ENCODE measurements at regions not wholly inside any gene's neighbourhood (a gene's known extent, or its start where the extent isn't known, plus 50 kb on each side); places are given as distances from the start of the nearest gene placed in this dataset.
"Not testable (repeated sequence)": the region's sequence is repeated elsewhere in the genome, so short reads cannot be mapped to it uniquely, and the experiment has no call there.

GRCh38 chr4:189207872-189208271, 732.8 kb upstream of the FRG1 start:
- DNase-seq: no peak

- DNase-seq: no peak
These were observed 725.1 kb upstream of the FRG1 start for GRCh38 chr4:189215574-189215973.

DNA sequence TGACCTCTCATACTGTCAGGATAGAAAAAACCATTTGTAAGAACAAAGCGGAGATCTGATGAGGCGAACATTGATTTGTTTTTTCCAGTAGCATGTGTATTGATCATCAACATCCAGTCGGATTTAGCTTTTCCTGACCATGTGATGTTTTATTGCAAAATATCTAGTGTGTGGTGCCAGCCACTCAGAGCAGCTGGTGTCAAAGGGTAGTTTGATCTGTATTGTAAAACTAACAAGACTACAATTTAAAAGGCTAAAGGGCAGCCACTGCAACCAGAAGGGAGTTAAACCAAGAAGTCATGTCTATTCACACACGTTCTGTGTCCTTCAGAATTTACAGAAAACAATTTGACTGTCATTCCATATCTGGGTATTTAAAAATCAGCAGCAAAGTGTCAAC, 719.0 kb upstream of the FRG1 start:
- DNase-seq: no peak

- no peak for DNase-seq
These were observed 711.9 kb upstream of the FRG1 start for GRCh38 chr4:189228726-189229125.

GRCh38 chr4:189232274-189232673, 708.4 kb upstream of the FRG1 start:
- DNase-seq: no peak

DNA sequence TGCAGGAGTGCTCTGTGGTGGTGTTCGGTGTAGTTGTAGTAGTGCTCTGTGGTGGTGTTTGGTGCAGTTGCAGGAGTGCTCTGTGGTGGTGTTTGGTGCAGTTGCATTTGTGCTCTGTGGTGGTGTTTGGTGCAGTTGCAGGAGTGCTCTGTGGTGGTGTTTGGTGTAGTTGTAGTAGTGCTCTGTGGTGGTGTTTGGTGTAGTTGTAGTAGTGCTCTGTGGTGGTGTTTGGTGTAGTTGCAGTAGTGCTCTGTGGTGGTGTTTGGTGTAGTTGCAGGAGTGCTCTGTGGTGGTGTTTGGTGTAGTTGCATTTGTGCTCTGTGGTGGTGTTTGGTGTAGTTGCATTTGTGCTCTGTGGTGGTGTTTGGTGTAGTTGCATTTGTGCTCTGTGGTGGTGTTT, 706.9 kb upstream of the FRG1 start:
- not testable (repeated sequence) for DNase-seq

DNA sequence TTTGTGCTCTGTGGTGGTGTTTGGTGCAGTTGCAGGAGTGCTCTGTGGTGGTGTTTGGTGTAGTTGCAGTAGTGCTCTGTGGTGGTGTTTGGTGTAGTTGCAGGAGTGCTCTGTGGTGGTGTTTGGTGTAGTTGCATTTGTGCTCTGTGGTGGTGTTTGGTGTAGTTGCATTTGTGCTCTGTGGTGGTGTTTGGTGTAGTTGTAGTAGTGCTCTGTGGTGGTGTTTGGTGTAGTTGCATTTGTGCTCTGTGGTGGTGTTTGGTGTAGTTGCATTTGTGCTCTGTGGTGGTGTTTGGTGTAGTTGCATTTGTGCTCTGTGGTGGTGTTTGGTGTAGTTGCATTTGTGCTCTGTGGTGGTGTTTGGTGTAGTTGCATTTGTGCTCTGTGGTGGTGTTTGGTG, 705.7 kb upstream of the FRG1 start:
- DNase-seq: not testable (repeated sequence)

- no peak for DNase-seq
These were observed 705.1 kb upstream of the FRG1 start for GRCh38 chr4:189235599-189235998.

GRCh38 chr4:189236321-189236720, 704.4 kb upstream of the FRG1 start:
- DNase-seq: not testable (repeated sequence)

GRCh38 chr4:189237340-189237739, 703.3 kb upstream of the FRG1 start:
- DNase-seq: no peak

DNA sequence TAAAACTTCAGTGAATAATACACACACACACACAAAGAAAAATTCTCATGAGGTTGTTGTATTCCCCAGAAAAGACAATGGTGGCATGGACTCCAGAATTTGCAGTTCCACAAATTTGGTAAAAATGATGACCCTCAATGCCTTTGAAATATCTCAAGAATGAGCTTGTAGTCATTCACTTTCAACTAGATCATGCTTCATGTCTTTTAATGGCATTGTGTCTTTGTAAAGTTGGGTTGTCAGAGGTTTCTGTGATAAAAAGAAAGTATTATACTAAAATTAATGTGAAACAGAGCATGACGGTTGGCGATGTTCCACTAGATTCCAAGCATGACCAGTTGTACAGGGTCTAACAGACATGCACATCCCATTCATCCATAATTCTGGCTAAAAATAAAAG, 685.0 kb upstream of the FRG1 start:
- DNase-seq: no peak

DNA sequence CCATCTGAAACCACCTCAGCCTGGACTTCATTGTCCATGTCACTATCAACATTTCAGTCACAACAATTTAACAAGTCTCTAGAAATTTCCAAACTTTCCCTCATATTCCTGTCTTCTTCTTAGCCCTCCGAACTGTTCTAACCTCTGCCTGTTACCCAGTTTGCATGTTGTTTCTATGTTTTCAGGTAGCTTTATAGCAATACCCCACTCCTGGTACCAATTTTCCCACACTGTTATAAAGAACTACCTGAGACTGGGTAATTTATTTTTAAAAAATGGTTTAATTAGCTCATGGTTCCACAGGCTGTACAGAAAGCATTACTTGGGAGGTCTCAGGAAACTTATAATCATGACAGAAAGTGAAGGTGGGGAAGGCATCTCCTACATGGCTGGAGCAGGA, 679.2 kb upstream of the FRG1 start:
- no peak for DNase-seq

- no peak for DNase-seq
These were observed 675.2 kb upstream of the FRG1 start for GRCh38 chr4:189265515-189265914.

DNA sequence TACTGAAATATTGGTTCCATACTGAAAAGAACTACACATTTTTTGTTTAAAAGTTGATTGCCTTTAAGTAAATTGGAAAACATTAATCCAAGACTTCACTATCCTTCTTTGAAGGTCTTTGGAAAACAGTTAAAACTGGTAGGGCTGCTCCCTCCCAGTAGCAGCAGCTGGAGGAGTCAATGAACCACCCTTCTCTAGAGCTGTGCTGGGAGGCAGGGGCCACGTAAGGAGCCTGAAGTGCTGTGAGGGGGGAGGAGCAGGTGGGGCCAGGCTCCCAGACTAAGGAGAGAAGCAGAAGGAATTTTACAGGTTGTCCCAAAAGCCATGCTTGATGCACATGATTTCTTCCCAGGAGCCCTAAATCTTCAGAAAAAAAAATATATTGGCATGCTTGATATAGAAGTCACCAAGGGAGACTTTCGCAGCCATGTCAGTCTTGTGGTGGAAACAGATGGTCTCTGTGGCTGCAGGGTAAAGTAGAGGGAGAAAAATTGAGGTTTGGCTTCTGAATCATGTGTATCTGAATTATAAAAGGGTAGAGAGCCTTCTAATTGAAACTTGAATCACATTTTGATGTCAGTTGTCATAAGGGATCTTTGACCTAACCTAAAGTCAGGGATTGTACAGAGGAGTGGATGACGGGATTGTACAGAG, 673.2 kb upstream of the FRG1 start:
- no peak for DNase-seq

GRCh38 chr4:189278597-189279165, 662.0 kb upstream of the FRG1 start:
- DNase-seq: no peak

DNA sequence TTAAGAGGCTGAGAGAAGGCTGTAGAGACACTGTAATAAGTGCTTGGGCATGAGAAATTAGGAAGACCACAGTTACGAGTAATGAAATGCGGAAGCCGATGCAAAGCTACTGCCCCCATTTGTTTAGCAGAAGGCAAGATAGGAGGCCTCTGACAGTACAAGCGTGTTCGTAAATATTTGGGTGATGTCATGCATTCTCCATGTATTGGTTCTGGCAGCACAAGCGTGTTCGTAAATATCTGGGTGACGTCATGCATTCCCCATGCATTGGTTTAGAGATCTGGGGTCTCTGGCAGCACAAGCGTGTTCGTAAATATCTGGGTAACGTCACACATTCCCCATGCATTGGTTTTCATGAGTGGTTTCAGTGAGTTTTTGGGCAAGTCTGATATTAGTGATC, 661.5 kb upstream of the FRG1 start:
- DNase-seq: no peak

- no peak for DNase-seq
These were observed 655.3 kb upstream of the FRG1 start for GRCh38 chr4:189285377-189285776.

DNA sequence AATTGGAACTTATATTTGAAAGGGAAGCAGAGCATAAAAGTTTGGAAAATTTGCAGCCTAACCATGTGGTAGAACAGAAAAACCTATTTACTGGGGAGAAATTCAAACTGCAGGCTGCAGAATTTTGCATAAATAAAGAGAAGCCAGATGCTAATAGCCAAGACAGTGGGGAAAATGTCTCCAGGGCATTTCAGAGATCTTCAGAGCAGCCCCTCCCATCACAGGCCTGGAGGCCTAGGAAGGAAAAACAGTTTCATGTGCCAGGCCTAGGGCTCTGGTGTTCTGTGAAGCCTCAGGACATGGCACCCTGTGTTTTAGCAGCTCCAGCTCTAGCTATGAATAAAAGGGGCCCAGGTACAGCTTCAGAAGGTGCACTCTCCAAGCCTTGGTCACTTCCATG, 648.7 kb upstream of the FRG1 start:
- no peak for DNase-seq

- no peak for DNase-seq
These were observed 647.2 kb upstream of the FRG1 start for GRCh38 chr4:189293459-189293858.

DNA sequence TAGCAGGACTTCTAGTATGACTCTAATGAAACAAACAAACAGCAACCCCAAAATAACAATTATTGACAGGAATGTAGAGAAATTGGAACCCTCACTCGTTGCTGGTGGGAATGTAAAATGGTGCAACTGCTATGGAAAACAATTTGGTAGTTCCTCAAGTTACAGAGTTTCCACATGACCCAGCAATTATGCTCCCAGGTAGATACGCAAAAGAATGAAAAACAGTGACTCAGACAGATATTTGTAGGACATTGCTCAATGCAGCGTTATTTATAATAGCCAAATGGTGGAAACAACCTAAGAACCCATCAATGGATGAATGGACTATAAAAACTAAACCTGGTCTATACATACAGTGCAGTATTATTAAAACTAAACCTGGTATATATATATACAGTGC, 646.1 kb upstream of the FRG1 start:
- DNase-seq: no peak

DNA sequence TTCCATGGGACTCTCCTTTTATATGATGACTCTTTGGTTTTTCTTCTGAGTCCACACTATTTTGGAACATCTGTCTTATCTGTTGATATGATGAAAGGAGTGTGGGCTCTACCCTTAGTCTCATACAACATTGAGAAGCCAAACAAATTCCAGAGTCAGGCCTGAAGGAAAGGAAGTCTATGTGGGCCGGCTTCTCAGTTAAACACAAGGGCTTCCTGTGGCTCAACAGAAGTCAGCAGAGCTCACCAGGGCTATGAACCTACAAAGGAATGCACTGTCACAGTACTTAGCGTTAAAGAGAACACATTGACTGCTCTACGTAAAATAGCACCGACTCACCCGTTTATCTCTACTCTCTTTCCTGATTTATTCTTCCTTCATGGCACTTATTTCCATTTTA, 641.0 kb upstream of the FRG1 start:
- no peak for DNase-seq

GRCh38 chr4:189301692-189302091, 639.0 kb upstream of the FRG1 start:
- no peak for DNase-seq

GRCh38 chr4:189302719-189303118, 638.0 kb upstream of the FRG1 start:
- no peak for DNase-seq

DNA sequence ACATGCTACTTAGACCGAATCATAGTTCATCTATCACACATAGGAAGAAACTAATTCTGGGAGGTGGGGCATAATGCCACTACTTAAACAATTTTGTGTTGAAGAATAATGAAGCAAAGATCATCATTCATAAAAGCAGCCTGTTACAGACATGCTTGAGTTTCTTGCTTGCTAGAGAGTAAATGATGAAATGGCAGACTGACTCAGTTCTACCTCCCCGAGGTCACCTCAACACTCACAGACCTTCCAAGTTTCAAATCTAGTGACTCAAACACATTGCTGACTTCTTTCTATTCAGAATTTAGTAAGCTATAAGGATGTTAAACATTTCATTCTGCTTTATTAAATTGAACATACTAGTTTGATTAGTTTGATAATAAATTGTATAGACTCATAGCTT, 636.5 kb upstream of the FRG1 start:
- DNase-seq: no peak

DNA sequence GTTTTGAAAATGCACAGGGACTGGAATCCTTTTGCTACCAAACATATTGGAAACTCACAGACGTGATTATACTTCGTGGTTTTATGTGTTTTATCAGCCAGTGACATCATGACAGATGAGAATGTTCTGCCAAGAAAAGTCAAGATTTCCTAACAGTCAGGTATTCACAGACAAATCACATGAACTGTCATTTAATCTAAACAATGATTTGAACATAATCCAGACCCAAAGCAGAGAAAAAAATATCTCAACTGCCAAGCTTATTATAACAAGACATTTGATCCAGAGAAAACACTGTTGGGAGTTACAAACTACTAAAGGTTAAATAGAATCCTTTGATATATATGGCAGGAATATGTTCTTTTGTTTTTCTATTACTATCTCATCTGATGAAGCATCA, 635.9 kb upstream of the FRG1 start:
- no peak for DNase-seq

Data from activated naive CD4-positive, alpha-beta T cell (primary cell).